ENCODE measurements at regions not wholly inside any gene's neighbourhood (a gene's known extent, or its start where the extent isn't known, plus 50 kb on each side); places are given as distances from the start of the nearest gene placed in this dataset.

DNA sequence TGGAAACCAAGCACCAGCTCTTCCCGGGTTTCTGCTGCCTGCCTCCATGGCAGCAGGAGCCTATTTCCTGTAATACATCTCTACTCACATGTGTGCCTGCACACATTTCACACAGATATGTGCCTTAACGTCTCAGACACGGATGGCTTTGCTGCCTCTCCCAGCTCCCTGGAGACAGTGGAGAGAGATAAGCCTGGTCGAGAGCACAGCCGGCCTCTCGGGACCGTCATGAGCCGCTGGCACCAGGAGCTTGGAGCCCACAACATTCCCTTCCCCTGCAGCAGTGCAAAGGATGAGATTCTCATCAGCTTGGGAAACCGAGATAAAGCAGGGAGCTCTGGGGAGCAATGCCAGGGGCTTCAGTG lies 587.7 kb downstream of the BRD1 start:
- H3K9me3 ChIP-seq (ENCODE audit: control insufficient read depth, insufficient read depth, low read length), result no peaks in the 10 kb centered on the region

GRCh38 chr22:49239264-49240015 lies 588.2 kb downstream of the BRD1 start:
- no peaks in the 10 kb centered on the region for H3K27me3 ChIP-seq (ENCODE audit: control insufficient read depth, low read length)
- H3K4me1 ChIP-seq (ENCODE audit: control insufficient read depth, low read length), result no peaks in the 10 kb centered on the region
- no peaks in the 10 kb centered on the region for H3F3A ChIP-seq (ENCODE audit: control insufficient read depth, insufficient read depth)
- H3K9me3 ChIP-seq (ENCODE audit: control insufficient read depth, insufficient read depth, low read length), result no peaks in the 10 kb centered on the region
- no peaks in the 10 kb centered on the region for H4K20me1 ChIP-seq (ENCODE audit: control insufficient read depth, insufficient read depth, low read depth, low read length)
- H3K36me3 ChIP-seq (ENCODE audit: control insufficient read depth, low read length), result no peaks in the 10 kb centered on the region
- no peak overlapping the region for H3K4me3 ChIP-seq (ENCODE audit: low read length)
- no peaks in the 10 kb centered on the region for H3K79me2 ChIP-seq (ENCODE audit: control insufficient read depth, low read length)
- H3K27ac ChIP-seq (ENCODE audit: low read depth, low read length), result no peak overlapping the region
- H3K9me2 ChIP-seq (replicated peaks; ENCODE audit: control insufficient read depth, low read length), result no peaks in the 10 kb centered on the region
- H3K4me2 ChIP-seq (ENCODE audit: low read length), result no peak overlapping the region
- no peak for TF ChIP-seq CTCF (IDR thresholded peaks at IDR 0.05; ENCODE audit: low read depth, low read length, poor library complexity, severe bottlenecking)
- no peak for TF ChIP-seq EZH2phosphoT487 (IDR thresholded peaks at IDR 0.05; ENCODE audit: borderline replicate concordance, low read length)

More for the DNA sequence above, 587.7 kb downstream of the BRD1 start:
- H3K27ac ChIP-seq (ENCODE audit: low read depth, low read length), result no peak overlapping the region
- TF ChIP-seq CTCF (IDR thresholded peaks at IDR 0.05; ENCODE audit: low read depth, low read length, poor library complexity, severe bottlenecking), result no peak
- no peak for TF ChIP-seq EZH2phosphoT487 (IDR thresholded peaks at IDR 0.05; ENCODE audit: borderline replicate concordance, low read length)
- H3K9me2 ChIP-seq (replicated peaks; ENCODE audit: control insufficient read depth, low read length), result no peaks in the 10 kb centered on the region
- no peaks in the 10 kb centered on the region for H3K27me3 ChIP-seq (ENCODE audit: control insufficient read depth, low read length)
- H3K4me3 ChIP-seq (ENCODE audit: low read length), result no peak overlapping the region
- no peaks in the 10 kb centered on the region for H3K36me3 ChIP-seq (ENCODE audit: control insufficient read depth, low read length)
- H3K4me2 ChIP-seq (ENCODE audit: low read length), result no peak overlapping the region
- H3K79me2 ChIP-seq (ENCODE audit: control insufficient read depth, low read length), result no peaks in the 10 kb centered on the region
- H3F3A ChIP-seq (ENCODE audit: control insufficient read depth, insufficient read depth), result no peaks in the 10 kb centered on the region
- H3K4me1 ChIP-seq (ENCODE audit: control insufficient read depth, low read length), result no peaks in the 10 kb centered on the region
- no peaks in the 10 kb centered on the region for H4K20me1 ChIP-seq (ENCODE audit: control insufficient read depth, insufficient read depth, low read depth, low read length)

DNA sequence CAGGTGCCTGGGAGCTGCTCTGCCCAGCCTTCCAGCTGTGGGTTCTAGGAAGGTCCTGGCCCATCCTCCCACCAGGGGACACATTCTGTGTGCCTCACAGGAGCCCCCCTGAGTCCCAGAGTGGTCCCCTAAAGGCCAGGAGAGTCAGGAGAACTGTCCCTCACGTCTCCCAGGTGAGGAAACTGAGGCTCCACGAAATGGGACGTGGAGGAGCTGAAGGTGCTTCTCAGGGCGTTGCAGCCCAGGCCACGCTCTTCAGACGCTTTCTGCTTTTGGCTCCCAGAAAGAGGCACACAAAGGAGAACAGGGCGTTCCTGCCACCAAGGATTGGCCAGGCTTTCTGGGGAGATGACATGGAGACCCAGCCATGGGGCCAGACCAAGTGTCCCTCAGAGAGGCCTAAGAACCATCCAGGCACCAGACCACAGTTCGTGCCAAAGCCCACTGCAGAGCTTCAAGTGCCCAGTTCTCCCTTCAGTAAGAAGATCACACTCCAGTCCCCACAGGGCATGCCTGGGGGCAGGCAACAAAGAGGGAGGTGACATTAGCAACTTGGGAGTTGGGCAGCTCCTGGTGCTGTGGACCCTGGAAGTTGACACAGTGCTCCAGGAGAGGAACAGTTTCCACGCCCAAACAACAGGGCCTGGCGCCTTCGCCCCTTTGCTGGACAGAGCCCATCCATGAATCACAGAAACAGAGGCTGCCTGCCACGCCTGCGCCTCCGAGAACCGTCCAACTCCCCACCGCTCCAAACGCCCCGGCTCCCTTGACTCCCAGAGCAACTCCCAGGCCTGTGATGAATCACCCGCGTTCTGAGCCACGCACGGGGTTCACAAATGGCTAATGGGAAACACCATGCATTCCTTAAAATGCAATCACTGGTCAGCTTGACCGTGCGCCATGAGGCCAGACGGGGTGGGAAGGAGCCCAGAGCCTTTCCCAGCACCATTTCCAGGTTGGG lies 589.2 kb downstream of the BRD1 start:
- no peaks in the 10 kb centered on the region for H3K4me1 ChIP-seq (ENCODE audit: control insufficient read depth, low read length)
- H3K9me2 ChIP-seq (replicated peaks; ENCODE audit: control insufficient read depth, low read length), result no peaks in the 10 kb centered on the region
- no peaks in the 10 kb centered on the region for H3K79me2 ChIP-seq (ENCODE audit: control insufficient read depth, low read length)
- no peaks in the 10 kb centered on the region for H4K20me1 ChIP-seq (ENCODE audit: control insufficient read depth, insufficient read depth, low read depth, low read length)
- no peaks in the 10 kb centered on the region for H3F3A ChIP-seq (ENCODE audit: control insufficient read depth, insufficient read depth)
- no peak overlapping the region for H3K4me2 ChIP-seq (ENCODE audit: low read length)
- TF ChIP-seq CTCF (IDR thresholded peaks at IDR 0.05; ENCODE audit: low read depth, low read length, poor library complexity, severe bottlenecking) (no peak), EZH2phosphoT487 (IDR thresholded peaks at IDR 0.05; ENCODE audit: borderline replicate concordance, low read length) (no peak)
- no peaks in the 10 kb centered on the region for H3K9me3 ChIP-seq (ENCODE audit: control insufficient read depth, insufficient read depth, low read length)
- no peaks in the 10 kb centered on the region for H3K27me3 ChIP-seq (ENCODE audit: control insufficient read depth, low read length)
- H3K4me3 ChIP-seq (ENCODE audit: low read length), result no peak overlapping the region
- H3K27ac ChIP-seq (ENCODE audit: low read depth, low read length), result no peak overlapping the region
- H3K36me3 ChIP-seq (ENCODE audit: control insufficient read depth, low read length), result no peaks in the 10 kb centered on the region
